HS-5 (cell line): ENCODE measurements at regions not wholly inside any gene's neighbourhood (a gene's known extent, or its start where the extent isn't known, plus 50 kb on each side); places are given as distances from the start of the nearest gene placed in this dataset.

Experiments used
- DNase-seq: peaks from one replicate; pipeline ENCODE4 v3.0.0-alpha.2; 2012; ENCODE audit warnings: low read depth

DNA sequence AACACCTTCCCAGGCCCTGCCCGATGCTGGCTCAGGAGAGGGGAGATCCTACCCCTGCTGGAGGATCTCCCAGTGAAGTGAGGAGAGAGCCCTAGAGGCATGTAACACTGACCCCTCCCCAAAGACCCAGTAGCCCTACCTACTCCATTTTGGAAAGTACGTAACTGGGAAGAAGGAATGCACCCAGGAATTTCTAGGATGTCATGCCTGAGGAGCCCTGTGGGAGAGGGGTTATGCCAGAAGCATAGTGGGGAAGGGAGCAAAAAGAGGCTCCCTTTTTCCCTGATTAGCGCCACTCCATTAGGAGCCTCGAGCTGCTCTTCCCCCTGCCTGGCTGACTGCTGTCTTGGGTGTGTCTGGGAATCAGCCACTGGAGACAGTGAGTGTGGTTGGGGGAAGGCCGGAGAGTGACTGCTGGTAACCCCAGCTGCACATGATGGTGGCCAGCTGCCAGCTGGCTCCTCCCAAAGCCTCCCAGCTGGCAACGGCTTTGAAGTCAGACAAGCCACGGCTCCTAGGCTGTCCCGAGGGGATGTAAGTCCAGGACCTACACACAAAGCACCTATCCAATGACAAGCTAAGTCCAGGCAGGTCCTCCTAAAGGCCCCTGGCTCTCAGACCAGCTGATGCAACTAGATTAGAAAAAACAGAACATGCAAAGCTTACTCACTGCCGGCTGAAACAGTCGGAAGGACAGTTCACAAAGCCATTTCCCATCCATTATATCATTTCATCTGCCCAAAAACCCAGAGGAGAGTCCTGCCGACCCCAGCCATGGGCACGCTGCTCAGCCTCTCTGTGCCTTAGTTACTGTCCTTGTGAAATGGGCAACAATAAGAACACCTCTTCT, 136.5 kb upstream of the ABCA1 start:
- DNase-seq, result peak; percentile 91

DNA sequence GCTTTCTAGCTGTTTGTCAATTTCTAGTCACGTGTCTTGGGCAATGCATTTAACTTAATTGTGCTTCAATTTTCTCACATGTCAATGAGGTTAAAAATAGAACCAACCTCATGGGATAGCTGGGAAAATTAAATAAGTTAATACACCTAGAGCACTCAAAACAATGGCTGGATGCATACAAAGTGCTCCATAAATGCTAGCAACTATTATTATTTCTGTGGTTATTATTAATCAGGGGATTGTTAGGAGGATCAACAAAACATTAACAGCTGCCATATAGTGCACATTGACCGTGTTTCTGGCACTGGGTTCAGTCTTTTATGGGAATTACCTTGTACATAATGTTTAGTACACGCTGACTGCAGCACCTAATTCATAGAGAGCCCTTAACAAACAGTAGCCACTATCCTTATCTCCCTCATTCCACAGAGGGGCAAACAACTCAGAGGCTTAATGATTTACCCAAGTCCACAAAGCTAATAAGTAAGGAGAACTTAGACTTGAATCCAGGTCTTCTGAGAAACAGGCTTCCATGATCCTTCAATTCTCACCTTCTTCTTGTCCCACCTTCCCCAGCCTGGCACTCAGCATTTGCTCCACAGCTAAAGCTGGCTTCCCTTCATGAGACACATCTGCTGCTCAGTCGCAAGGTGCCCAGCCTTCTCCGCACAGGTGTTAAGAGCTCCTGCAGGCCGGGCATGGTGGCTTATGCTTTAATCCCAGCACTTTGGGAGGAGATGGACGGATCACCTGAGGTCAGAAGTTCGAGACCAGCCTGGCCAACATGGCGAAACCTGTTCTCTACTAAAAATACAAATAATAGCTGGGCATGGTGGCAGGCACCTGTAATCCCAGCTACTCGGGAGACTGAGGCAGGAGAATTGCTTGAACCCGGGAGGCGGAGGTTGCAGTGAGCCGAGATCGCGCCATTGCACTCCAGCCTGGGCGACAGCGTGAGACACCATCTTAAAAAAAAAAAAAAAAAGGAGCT, 137.4 kb upstream of the ABCA1 start:
- no peak for DNase-seq

DNA sequence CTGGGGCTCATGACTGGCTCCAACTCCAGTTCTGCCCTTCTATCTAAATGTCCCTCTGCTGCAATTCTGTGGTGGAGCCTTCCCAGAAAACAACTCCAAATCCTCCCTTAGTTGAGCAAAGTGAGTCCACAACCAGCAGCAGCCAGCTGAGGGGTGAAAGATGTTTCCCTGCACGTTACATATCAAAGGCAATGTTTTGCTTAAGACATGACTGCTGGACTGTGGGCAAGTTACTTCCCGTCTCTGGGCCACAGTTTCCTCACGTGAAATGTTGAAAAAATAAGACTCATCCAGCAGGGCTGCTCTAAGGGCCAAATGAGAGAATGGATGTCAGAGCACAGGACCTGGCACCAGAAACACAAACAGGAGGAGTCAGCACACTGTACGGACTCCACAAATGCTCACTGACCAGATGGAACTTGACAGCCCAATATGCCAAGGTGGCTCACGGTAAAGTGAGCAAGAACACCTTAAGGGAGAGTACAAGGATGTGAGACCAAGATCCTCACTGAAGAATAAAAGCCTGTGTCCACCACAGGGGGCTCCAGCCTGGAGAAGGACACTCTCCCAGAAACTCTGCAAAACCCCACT, 138.4 kb upstream of the ABCA1 start:
- no peak for DNase-seq

DNA sequence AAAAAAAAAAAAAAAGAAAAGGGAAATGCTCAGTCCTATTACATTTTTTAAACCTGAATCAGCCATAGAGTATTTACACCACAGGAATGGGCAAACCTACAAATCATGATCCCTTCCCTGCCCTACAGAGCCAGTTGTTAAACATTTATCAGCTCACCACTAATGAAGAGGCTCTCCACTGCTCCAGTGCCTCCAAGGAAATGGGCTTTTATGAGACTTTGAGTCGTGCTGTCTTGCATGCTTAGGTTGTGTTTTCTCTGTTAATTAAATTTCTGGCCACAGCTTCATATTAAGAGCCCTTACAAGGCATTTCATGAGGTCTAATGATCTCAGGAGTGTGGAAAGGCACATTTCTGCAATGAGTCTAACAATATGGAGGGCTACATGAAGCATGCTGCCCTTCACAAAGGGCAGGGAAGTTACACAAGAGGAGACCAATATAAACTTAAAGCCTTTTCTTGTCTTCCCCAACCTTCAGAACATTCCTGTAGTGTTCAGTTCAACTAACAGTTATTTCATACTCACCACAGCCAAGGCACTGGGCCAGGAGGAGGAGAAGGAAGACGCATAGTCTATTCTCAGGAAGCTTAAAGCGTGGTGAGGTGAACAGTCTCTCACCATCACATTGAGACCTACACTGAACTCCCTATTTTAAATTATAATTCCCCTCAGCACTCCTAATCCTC, 140.1 kb upstream of the ABCA1 start:
- DNase-seq, result no peak

DNA sequence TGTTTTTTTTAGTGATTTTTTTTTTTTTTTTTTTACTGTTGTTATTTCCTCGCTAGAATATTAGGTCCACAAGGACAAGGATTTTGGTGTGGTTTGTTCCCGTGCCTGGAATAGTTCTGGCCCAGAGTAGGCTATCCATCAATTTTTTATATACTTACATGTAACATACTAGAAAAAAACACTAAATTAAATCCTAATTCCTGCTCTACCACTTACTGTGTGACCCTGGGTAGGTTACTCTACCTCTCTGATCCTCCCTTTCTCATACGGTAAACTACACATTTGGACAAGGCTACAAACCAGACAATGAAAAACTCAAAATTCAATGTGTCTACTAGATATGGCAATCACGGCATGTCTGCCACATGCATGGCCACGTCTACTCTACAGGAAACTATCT, 141.3 kb upstream of the ABCA1 start:
- no peak for DNase-seq

DNA sequence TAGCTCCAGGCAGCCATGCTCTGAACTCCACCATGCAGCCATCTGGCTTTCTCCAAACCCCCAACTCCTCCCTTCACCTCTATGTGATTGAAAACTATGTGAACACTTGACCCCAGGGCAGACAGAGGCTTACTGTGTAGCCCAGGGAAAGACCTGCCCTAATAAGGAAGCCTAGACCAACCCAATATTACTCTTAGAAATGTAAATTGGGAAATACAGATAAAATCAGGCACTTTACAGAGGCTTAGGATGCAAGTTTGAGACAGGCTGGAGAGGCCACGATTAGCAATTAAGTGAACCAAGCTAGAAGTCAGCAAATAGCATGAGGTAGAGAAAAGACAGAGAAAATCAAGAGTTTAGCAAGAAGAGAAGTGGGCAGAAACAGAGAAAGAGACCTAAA, 141.7 kb upstream of the ABCA1 start:
- DNase-seq, result no peak

DNA sequence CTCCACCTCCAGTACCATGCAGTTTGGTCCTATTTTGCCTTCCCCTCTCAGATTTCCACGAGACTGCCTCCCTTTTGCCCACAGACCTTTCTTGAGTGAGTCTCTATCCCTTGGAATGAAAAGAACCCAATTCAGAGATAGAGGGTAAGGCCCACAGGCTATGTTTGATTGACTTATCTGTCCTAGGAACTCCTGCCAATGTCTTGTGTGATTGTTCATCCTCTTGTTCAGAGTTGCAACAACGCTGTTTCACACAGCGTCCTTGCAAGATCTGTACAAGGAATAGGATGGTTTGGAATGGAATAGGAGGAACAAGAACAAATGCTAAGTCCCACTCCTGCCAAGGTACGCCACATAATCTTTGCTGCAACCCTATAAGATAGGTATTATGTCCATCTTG, 142.2 kb upstream of the ABCA1 start:
- DNase-seq, result no peak

DNA sequence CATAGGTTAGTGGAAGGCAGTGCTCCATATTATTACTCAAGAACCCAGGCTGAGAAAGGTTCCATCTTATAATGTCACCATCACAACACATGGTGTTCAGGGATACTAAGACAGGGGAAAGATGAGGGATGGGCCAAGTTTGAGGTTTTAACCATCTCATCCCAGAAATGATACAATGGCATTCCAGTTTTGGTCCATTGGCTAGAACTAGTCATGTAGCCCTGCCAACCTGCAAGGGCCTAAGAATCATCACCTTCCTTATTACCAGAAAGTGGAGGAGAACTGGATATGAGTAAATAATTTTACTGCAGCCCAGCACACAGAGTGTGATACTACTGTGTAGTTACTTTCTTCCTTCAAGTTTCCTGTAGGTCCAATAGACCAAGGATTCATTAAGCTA, 144.5 kb upstream of the ABCA1 start:
- no peak for DNase-seq

DNA sequence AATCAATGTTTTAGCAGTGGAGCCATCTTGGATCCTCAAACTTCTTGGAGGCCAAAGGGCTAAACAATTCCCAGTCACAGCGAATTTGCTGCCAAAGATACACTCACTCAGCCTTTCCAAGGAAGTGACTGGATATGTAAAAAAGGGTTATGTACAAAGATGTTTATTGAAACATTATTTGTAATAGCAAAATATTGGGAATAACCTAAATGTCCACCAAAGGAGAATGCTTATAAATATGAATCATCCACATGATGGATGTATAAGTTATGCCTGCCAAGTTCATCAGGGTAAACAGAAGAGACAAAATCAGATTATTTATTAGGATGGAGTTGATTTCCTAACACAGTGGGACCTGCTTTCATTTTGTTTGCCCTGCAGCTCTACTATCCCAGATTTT, 145.2 kb upstream of the ABCA1 start:
- DNase-seq, result no peak

DNA sequence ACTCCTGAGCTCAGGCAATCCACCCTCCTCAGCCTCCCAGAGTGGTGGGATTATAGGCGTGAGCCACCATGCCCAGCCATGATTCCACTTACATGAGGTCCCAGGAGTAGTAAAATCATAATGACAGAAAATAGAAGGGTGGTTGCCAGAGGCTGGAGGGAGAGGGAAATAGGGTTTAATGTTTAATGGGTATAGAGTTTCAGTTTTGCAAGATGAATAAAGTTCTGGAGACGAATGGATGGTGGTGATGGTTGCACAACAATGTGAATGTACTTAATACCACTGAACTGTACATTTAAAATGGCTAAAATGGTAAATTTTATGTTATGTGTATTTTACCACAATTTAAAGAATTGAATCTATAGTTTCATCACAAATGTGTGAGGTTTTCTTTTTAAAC, 146.5 kb upstream of the ABCA1 start:
- DNase-seq, result no peak

DNA sequence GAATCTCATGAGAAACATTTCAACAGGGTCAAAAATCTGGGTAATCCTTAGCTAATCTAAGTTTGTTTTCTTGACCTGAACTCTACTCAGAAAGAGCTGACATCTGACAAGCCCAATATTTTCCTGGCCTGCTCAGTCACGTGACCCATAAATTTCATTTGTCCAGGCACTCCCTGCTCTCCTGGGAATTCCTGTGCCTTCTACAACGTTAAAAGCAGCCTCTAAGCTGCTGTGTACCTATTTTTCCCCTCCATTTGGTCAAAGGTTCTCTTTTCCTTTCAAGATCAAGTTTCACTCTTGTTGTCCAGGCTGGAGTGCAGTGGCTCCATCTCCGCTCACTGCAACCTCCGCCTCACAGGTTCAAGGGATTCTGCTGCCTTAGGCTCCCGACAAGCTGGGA, 148.8 kb upstream of the ABCA1 start:
- no peak for DNase-seq

DNA sequence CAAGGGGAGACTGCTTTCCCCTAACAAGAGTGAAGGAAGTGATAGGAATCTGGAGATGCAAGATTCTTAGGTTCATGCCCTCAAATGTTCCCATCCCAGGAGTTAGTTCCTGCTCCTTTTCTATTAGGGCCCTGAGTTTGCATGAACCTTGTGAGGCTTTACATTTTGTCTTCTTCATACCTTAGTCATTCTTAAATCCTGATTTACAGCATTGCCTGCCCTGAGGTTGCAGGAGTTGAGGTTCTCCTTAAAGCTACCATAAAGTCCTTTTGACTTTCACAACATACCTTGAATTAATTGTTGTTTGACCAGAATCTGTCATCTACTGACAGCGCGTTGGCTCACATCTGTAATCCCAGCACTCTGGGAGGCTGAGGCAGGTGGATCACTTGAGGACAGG, 151.5 kb upstream of the ABCA1 start:
- no peak for DNase-seq

DNA sequence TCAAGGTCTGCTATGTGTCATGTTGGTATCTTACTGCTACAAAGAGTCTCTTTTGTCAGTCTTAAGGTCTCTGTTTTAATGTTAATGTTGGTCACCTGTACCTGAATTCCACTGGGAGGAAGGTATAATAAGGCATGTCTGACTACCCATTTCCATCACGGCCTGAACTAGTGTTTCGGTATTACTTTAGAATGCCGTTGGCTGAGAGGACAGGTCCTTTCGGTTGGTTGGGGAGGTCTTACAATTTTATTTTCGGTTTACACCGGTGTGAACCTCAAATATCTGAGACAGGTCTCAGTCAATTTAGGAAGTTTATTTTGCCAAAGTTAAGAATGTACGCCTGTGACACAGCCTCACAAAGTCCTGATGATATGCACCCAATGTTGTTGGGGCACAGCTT, 154.9 kb upstream of the ABCA1 start:
- no peak for DNase-seq

DNA sequence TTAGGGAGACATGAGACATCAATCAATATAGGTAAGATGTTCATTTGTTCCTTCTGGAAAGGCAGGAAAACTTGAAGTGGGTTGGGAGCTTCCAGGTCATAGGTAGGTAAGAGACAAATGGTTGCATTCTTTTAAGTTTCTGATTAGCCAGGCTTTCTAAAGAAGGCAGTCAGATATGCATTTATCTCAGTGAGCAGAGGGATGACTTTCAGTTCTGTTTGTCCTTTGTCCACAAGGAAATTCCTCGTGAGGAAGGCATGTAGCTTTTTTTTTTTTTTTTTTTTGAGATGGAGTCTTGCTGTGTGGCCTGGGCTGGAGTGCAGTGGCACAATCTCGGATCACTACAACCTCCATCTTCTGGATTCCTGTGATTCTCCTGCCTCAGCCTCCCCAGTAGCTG, 155.3 kb upstream of the ABCA1 start:
- no peak for DNase-seq

DNA sequence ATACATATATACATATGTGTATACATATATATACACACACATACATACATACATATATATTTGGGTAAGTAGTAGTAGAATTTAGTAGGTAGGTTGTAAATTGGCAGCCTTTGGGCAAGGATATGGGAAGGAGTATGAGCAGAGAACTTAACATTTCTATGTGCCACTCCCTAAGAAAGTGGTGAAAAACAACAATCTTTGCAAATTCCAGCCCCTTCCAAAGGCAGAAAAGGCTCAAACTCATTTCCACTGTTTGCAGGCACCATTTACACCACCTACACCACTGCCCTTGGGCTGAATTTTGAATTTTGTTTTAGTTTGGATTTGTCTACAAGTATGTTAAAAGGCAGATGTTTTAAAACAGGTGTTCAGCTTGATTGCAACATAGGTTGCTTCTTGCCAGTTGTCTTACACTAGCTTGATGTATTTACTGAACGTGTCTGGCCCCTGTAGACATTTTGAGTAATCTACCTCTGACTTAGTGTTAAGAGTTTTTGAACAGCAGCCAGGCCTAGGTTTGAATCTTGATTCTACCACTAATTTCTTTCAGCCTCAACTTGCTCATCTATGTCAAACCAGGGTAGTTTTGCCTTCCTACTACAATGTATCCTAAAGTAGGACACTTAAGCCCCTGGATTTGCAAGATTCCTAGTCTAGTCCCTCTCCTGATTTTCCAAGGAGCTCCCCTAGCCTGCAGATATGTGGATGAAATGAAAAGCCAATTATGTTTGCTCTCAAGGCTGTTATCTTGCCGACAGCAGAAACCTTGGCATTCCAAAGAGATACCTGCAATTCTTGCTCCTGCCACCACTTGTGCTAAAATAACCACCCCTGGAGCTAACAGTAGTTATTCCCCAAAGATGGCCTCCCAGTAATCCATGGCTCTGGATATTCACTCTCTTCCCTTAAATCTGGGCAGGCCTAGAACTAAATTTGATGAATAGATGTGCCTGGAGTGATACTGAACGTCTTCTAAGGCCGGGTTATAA, 156.2 kb upstream of the SLC44A1 start:
- no peak for DNase-seq

DNA sequence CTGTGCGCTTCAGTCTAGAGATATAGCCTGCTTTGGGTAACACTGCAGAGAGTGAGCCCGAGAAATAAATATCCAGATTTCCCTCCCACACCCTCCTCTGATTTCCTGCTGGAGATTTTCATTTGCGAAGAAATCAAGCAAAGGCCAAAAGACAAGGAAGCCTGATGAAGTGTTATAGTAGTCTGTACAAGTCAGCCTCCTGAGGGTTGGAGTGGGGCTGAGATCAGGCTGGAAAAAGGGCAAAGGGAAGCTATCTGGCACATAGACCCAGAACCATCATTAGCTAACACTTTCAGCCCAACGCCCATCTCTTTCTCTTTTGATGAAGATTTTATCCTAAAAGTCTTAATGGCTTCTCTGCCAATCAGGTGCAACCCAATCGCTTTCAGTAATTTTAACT, 154.6 kb upstream of the SLC44A1 start:
- no peak for DNase-seq

DNA sequence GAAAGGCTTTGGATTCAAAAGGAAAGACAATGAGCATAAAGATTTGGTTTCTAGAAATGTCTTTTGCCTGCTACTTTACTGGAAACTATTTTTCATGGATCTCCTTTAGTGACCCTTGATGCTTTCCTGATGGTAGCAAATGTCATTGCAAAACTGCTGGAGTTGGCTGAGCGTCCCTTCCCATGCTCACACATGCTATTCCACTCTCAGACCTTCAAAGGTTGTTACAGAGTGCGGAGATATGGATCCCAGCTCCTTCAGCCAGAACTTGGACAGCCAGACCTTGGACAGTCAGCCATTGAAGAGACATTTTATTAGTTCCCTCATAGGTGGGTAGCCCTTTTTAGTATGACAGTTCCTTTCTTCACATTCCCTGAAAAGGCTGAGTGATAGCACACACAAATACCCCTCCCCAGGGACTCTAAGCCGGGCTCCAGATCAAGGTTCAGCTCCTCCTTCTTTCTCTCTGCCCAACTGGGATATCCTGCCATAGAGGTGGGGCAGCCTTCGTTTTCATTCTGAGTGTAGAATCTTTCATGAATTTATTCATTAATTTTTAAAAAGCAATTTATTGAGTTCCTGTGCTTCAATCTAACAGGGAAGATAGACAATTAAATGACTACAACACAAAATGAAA, 153.3 kb upstream of the SLC44A1 start:
- DNase-seq, result no peak

DNA sequence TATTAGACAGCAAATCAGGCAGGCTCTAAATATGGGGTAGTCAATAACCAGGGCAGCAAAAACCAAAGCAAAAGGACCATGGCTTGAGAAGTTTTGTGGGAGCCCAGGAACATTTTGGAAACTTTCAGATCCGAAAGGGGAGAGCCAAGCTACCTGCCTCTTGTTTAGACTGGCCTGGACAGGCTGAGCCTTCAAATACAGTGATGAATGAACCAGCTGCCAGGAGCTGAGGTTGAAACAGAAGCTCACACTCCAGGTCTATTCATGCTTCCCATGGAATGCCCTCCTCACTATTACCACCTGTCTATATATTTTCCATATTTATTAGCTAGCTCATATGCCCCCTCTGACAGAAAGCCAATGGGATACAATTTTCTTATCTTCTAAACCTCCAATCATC, 150.8 kb upstream of the SLC44A1 start:
- no peak for DNase-seq

DNA sequence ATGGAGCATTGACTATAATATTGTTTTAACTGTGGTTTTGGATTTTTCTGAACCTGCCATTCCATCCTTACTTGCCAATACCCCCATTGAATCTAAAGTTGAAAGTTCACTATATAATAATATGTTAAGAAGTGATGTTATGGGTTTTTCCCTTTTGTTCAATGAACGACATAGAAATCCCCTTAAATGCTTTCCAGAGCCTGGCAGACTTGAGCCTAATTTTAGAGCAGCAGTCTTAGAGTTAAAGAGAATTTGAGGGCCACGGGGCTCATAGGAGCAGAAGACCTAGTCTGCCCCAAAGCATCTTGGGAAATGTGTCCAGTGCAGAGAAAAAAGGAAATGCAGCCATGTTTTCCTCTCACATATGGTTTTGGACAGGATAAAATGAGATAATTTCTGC, 146.1 kb upstream of the SLC44A1 start:
- DNase-seq, result no peak

DNA sequence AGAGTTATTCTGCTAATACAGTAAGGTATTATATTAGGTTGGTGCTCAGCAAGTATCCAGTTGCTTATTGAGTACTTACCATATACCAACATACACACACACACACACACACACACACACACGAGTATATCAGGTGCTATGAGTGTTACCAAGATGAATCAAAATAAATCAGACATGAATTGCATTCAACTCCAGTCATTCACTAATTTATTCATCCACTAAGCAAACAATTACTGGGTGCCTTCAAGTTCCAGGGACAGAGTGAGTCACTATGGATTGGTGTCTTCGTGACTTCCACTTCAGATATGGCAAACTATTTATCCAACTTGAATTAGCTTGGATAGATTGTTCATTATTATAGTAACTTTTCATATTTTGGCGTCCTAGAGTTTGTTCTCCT, 140.7 kb upstream of the SLC44A1 start:
- DNase-seq, result no peak
